Mesenchymal stem cell (in vitro differentiated cells and primary cell): ENCODE measurements at regions not wholly inside any gene's neighbourhood (a gene's known extent, or its start where the extent isn't known, plus 50 kb on each side); places are given as distances from the start of the nearest gene placed in this dataset.

ENCODE experiments used
- DNase-seq: peaks from one replicate; pipeline ENCODE4 v3.0.0-alpha.2; 2013
- H2AFZ ChIP-seq: one replicate; pipeline ENCODE4 v1.6.1; 2013; ENCODE audit warnings: low read depth, mild to moderate bottlenecking, control low read depth, inconsistent platforms, low read length, moderate library complexity
- H2AK5ac ChIP-seq: 2 replicates; pipeline ENCODE4 v1.6.1; 2013; ENCODE audit warnings: low read length, moderate library complexity, mild to moderate bottlenecking, inconsistent platforms; ENCODE audit not compliant: severe bottlenecking
- H2BK120ac ChIP-seq: one replicate; pipeline ENCODE4 v1.6.1; 2013; ENCODE audit warnings: low read depth, mild to moderate bottlenecking, inconsistent platforms, low read length, moderate library complexity
- H2BK12ac ChIP-seq, 2 experiments: one replicate each; pipeline ENCODE4 v1.6.1; 2013; ENCODE audit warnings: inconsistent platforms in 2 of 2, low read length in 2 of 2, mild to moderate bottlenecking in 2 of 2, moderate library complexity in 2 of 2, control low read depth in 1 of 2
- H2BK15ac ChIP-seq: one replicate; pipeline ENCODE4 v1.6.1; 2013; ENCODE audit warnings: mild to moderate bottlenecking, low read depth, inconsistent platforms; ENCODE audit not compliant: poor library complexity, severe bottlenecking
- H2BK5ac ChIP-seq: 2 replicates; pipeline ENCODE4 v1.6.1; 2013; ENCODE audit warnings: low read depth, mild to moderate bottlenecking, low read length, control low read depth, inconsistent platforms; ENCODE audit not compliant: poor library complexity, severe bottlenecking
- H3K14ac ChIP-seq, 2 experiments: one replicate each; pipeline ENCODE4 v1.6.1; 2013; ENCODE audit warnings: inconsistent platforms in 2 of 2, low read length in 2 of 2, control low read depth in 1 of 2, mild to moderate bottlenecking in 1 of 2, moderate library complexity in 1 of 2
- H3K18ac ChIP-seq, 2 experiments: one replicate each; pipeline ENCODE4 v1.6.1; 2013; ENCODE audit warnings: inconsistent platforms in 2 of 2, low read length in 2 of 2, control low read depth in 1 of 2, low read depth in 1 of 2, mild to moderate bottlenecking in 1 of 2
- H3K23ac ChIP-seq, 2 experiments: one replicate each; pipeline ENCODE4 v1.6.1; 2013; ENCODE audit warnings: inconsistent platforms in 2 of 2, low read length in 2 of 2, mild to moderate bottlenecking in 2 of 2, moderate library complexity in 2 of 2, control low read depth in 1 of 2
- H3K27ac ChIP-seq: 2 replicates; pipeline ENCODE4 v1.5.1; 2013; ENCODE audit warnings: mild to moderate bottlenecking, moderate library complexity, low read length, control low read depth, inconsistent platforms; ENCODE audit not compliant: poor library complexity, severe bottlenecking
- H3K27me3 ChIP-seq, 2 experiments: 2 replicates each; pipeline versions ENCODE4 v1.6.1 to v1.7.0; 2013; ENCODE audit warnings: low read length in 2 of 2, mild to moderate bottlenecking in 2 of 2, moderate library complexity in 2 of 2, control low read depth in 1 of 2, inconsistent platforms in 1 of 2; ENCODE audit not compliant: control insufficient read depth in 1 of 2, insufficient read depth in 1 of 2
- H3K36me3 ChIP-seq, 2 experiments: 2 replicates each; pipeline versions ENCODE4 v1.6.1 to v1.7.0; 2013; ENCODE audit warnings: low read length in 2 of 2, control low read depth in 1 of 2, inconsistent platforms in 1 of 2, low read depth in 1 of 2, mild to moderate bottlenecking in 1 of 2; ENCODE audit not compliant: insufficient read depth in 2 of 2, control insufficient read depth in 1 of 2
- H3K4ac ChIP-seq, 2 experiments: one replicate each; pipeline ENCODE4 v1.6.1; 2013; ENCODE audit warnings: inconsistent platforms in 2 of 2, low read length in 2 of 2, mild to moderate bottlenecking in 2 of 2, moderate library complexity in 2 of 2, control low read depth in 1 of 2, low read depth in 1 of 2
- H3K4me1 ChIP-seq: 2 replicates; pipeline ENCODE4 v1.6.1; 2013; ENCODE audit warnings: low read depth, low read length, control low read depth; ENCODE audit not compliant: control insufficient read depth, insufficient read depth
- H3K4me2 ChIP-seq: 2 replicates; pipeline ENCODE4 v1.6.1; 2013; ENCODE audit warnings: low read length, mild to moderate bottlenecking, inconsistent platforms; ENCODE audit not compliant: poor library complexity, severe bottlenecking
- H3K4me3 ChIP-seq, 2 experiments: 2 replicates each; pipeline versions ENCODE4 v1.5.1 to v1.7.0; 2013; ENCODE audit warnings: low read length in 2 of 2, mild to moderate bottlenecking in 2 of 2, control low read depth in 1 of 2, low read depth in 1 of 2; ENCODE audit not compliant: insufficient read depth in 1 of 2
- H3K79me1 ChIP-seq: replicated peaks from 2 replicates; pipeline ENCODE4 v1.6.1; 2013; ENCODE audit warnings: mild to moderate bottlenecking, control low read depth, low read length, inconsistent platforms; ENCODE audit not compliant: poor library complexity, severe bottlenecking
- H3K9ac ChIP-seq: 2 replicates; pipeline ENCODE4 v1.7.0; 2013; ENCODE audit warnings: mild to moderate bottlenecking, low read length, moderate library complexity
- H3K9me3 ChIP-seq: 2 replicates; pipeline ENCODE4 v1.7.0; 2013; ENCODE audit warnings: mild to moderate bottlenecking, low read length; ENCODE audit not compliant: control insufficient read depth
- H4K8ac ChIP-seq: one replicate; pipeline ENCODE4 v1.6.1; 2013; ENCODE audit warnings: inconsistent platforms, mild to moderate bottlenecking, low read length, moderate library complexity
- H4K91ac ChIP-seq: one replicate; pipeline ENCODE4 v1.6.1; 2013; ENCODE audit warnings: mild to moderate bottlenecking, low read length, inconsistent platforms
- WGBS: methylation state at CpG from one replicate; pipeline ENCODE4 v1.1.7; 2013; ENCODE audit warnings: mixed read lengths; 5-methylcytosine and 5-hydroxymethylcytosine counted together

DNA sequence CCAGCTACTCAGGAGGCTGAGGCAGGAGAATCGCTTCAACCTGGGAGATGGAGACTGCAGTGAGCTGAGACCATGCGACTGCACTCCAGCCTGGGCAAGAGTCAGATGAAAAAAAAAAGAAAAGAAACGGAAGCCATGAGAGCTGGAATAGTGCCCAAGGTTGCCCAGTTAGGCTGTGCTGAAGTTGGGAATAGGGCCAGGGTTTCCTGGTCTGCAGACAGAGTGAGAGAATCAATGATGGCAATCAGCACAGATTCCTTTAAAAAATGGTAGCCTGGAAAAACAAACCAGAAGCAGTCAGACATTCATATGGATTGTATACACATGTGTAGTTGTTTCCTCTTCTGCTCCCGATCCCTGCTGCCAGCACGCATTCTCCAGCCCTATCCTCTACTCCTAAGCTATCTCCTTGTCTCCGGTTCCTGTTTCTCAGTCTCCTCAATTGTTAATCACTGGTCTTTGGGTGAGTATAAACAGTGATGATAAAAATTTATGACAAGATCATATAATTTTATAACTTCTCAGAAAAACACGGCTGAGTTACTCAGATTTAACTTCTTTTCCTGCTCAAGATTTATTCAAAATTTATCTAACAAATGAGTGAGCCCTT, 316.2 kb upstream of the UMPS start:
- no peaks in the 10 kb centered on the region for H3K79me1 ChIP-seq
- no peak overlapping the region for H3K4me3 ChIP-seq
- no peak overlapping the region for H3K23ac ChIP-seq
- no peak overlapping the region for H3K4me2 ChIP-seq
- no peak overlapping the region for H3K18ac ChIP-seq
- no peak overlapping the region for H3K9ac ChIP-seq
- H2AFZ ChIP-seq = no peak overlapping the region
- no peak overlapping the region for H3K14ac ChIP-seq
- H2BK5ac ChIP-seq = no peak overlapping the region
- no peak overlapping the region for H4K8ac ChIP-seq
- H3K27ac ChIP-seq = no peak overlapping the region
- 99% methylated on average over 3 of the region's 7 CpGs for WGBS
- peaks cover 7 to 20% of the 10 kb centered on the region in 2 experiments for H3K36me3 ChIP-seq
- H3K27me3 ChIP-seq = no peaks in the 10 kb centered on the region
- no peak overlapping the region for H3K4ac ChIP-seq
- H2BK12ac ChIP-seq = no peak overlapping the region
- H3K9me3 ChIP-seq = no peaks in the 10 kb centered on the region
- H2AK5ac ChIP-seq = no peak overlapping the region
- H4K91ac ChIP-seq = no peak overlapping the region
- no peak overlapping the region for H2BK120ac ChIP-seq
- no peak overlapping the region for H2BK15ac ChIP-seq
- H3K4me1 ChIP-seq = peaks cover 2% of the 10 kb centered on the region
- no peak for DNase-seq

DNA sequence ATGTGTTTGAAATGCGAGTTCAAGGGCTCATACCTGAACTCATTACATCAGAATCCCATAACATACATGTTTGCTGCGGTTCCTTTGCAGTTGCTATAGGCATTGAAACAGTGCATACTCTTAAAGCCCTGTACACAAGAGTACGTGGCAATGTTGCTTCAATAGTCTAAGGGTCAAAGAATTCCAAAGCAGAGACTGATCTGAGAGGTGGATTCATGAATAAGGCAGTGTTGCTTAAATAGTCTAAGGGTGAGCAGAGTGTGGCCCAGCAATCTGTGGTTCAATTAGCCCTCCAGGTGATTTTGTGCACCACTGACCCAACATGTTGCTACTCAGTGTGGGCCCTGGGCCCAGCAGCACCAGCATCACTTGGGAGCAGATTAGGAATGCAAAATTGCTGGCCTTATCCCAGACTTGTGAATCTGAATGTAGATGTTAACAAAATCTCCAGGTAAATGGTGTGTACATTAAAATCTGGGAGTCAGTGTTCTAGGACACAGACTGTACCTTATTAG, 314.7 kb upstream of the UMPS start:
- Histone ChIP-seq H3K4ac (no peak overlapping the region), H3K14ac (no peak overlapping the region), H2BK5ac (no peak overlapping the region), H3K36me3 (peaks cover 7 to 20% of the 10 kb centered on the region in 2 experiments), H3K4me1 (no peaks in the 10 kb centered on the region), H3K27me3 (no peaks in the 10 kb centered on the region), H2BK120ac (no peak overlapping the region), H4K91ac (no peak overlapping the region), H3K4me2 (no peak overlapping the region), H3K27ac (no peak overlapping the region), H2BK15ac (no peak overlapping the region), H3K79me1 (no peaks in the 10 kb centered on the region), H3K23ac (no peak overlapping the region), H3K9me3 (no peaks in the 10 kb centered on the region), H4K8ac (no peak overlapping the region), H3K9ac (no peak overlapping the region), H3K4me3 (no peak overlapping the region), H3K18ac (no peak overlapping the region), H2AFZ (no peak overlapping the region), H2AK5ac (no peak overlapping the region), H2BK12ac (no peak overlapping the region)
- WGBS = 79% methylated on average over 3 of the region's 3 CpGs
- DNase-seq = no peak

DNA sequence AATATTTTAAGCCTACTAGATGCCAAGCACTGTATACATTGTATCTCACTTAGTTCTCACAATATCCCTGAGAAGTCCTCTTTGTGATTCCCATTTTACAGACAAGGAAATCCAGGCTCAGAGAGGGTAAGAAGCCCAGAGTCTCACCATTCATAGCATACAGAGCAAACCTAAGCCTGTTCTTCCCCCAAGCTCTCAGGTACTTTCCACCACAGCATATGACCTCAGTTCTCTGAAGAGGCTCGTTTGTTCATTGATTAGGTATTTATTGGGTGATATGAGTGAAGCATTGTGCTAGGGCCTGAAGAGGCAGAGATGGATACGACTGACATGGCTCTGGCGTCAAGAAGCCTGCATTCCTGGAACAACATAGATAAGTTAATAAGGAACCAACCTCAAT, 310.9 kb upstream of the UMPS start:
- Histone ChIP-seq H3K27me3 (no peaks in the 10 kb centered on the region), H3K9me3 (no peaks in the 10 kb centered on the region), H2BK5ac (no peak overlapping the region), H3K36me3 (peaks cover 2 to 9% of the 10 kb centered on the region in 2 experiments), H3K18ac (no peak overlapping the region), H2AK5ac (no peak overlapping the region), H3K4ac (no peak overlapping the region), H3K79me1 (no peaks in the 10 kb centered on the region), H3K4me3 (no peak overlapping the region), H3K4me1 (no peaks in the 10 kb centered on the region), H2BK12ac (no peak overlapping the region), H2AFZ (no peak overlapping the region), H3K4me2 (no peak overlapping the region), H3K14ac (no peak overlapping the region), H4K91ac (no peak overlapping the region), H4K8ac (no peak overlapping the region), H2BK120ac (no peak overlapping the region), H3K27ac (no peak overlapping the region), H3K23ac (no peak overlapping the region), H3K9ac (no peak overlapping the region), H2BK15ac (no peak overlapping the region)
- WGBS = 79% methylated on average over 3 of the region's 3 CpGs
- DNase-seq = no peak

DNA sequence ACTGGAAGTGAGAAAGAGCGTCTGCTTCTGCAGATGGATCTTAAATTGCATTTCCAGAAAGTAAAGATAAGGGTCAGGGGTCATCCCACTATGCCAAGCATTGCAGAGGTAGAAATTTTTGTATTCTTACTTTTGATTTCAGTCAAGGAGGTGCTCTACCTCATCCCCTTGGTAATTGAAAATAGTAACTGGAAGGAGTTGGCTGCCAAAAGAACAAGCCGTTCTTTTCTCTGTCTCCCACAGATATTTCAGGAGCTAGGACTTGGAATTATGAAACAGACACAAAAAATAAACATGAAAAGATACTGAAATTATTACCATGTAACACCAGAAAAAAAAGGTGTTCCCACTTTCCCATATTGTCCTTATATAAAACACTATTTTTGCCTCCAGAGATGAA, 309.9 kb upstream of the UMPS start:
- H2BK12ac ChIP-seq = no peak overlapping the region
- no peak overlapping the region for H2AK5ac ChIP-seq
- no peak overlapping the region for H3K4me2 ChIP-seq
- no peaks in the 10 kb centered on the region for H3K27me3 ChIP-seq
- H2AFZ ChIP-seq = no peak overlapping the region
- no peak overlapping the region for H3K9ac ChIP-seq
- H4K91ac ChIP-seq = no peak overlapping the region
- H2BK120ac ChIP-seq = no peak overlapping the region
- no peaks in the 10 kb centered on the region for H3K79me1 ChIP-seq
- no peak overlapping the region for H3K23ac ChIP-seq
- H3K9me3 ChIP-seq = no peaks in the 10 kb centered on the region
- no peak for DNase-seq
- H3K36me3 ChIP-seq = peaks cover 3 to 7% of the 10 kb centered on the region in 2 experiments
- 100% methylated on average over 2 of the region's 2 CpGs for WGBS
- H4K8ac ChIP-seq = no peak overlapping the region
- no peaks in the 10 kb centered on the region for H3K4me1 ChIP-seq
- no peak overlapping the region for H3K14ac ChIP-seq
- no peak overlapping the region for H3K4ac ChIP-seq
- H3K18ac ChIP-seq = no peak overlapping the region
- H3K27ac ChIP-seq = no peak overlapping the region
- no peak overlapping the region for H3K4me3 ChIP-seq
- H2BK15ac ChIP-seq = no peak overlapping the region
- no peak overlapping the region for H2BK5ac ChIP-seq
